Mesothelial cell of epicardium (in vitro differentiated cells): ENCODE measurements at regions not wholly inside any gene's neighbourhood (a gene's known extent, or its start where the extent isn't known, plus 50 kb on each side); places are given as distances from the start of the nearest gene placed in this dataset.

Experiments used
- DNase-seq, 2 experiments: peaks; one replicate each; pipeline ENCODE4 v3.0.0; 2021; ENCODE audit warnings: low spot score in 2 of 2; ENCODE audit not compliant: unreplicated experiment in 2 of 2
- H3K27ac Mint-ChIP-seq: 2 replicates; pipeline ENCODE4 v1.8.0; 2021; ENCODE audit warnings: mixed read lengths
- H3K27me3 Mint-ChIP-seq: 2 replicates; pipeline ENCODE4 v1.8.0; 2021; ENCODE audit warnings: low read depth, mixed read lengths
- H3K36me3 Mint-ChIP-seq: 2 replicates; pipeline ENCODE4 v1.8.0; 2021; ENCODE audit warnings: mixed read lengths
- H3K4me1 Mint-ChIP-seq: 2 replicates; pipeline ENCODE4 v1.8.0; 2021; ENCODE audit warnings: mixed read lengths
- H3K4me3 Mint-ChIP-seq: 2 replicates; pipeline ENCODE4 v1.8.0; 2021; ENCODE audit warnings: mild to moderate bottlenecking, moderate library complexity, mixed read lengths
- H3K9me3 Mint-ChIP-seq: 2 replicates; pipeline ENCODE4 v1.8.0; 2021; ENCODE audit warnings: mixed read lengths
- CTCF ChIP-seq: fragments of 200-600 bp; sonication (generic); IDR thresholded peaks from one replicate; pipeline ENCODE4 v1.5.0; 2021; ENCODE audit warnings: antibody characterized with exemption; ENCODE audit not compliant: unreplicated experiment

DNA sequence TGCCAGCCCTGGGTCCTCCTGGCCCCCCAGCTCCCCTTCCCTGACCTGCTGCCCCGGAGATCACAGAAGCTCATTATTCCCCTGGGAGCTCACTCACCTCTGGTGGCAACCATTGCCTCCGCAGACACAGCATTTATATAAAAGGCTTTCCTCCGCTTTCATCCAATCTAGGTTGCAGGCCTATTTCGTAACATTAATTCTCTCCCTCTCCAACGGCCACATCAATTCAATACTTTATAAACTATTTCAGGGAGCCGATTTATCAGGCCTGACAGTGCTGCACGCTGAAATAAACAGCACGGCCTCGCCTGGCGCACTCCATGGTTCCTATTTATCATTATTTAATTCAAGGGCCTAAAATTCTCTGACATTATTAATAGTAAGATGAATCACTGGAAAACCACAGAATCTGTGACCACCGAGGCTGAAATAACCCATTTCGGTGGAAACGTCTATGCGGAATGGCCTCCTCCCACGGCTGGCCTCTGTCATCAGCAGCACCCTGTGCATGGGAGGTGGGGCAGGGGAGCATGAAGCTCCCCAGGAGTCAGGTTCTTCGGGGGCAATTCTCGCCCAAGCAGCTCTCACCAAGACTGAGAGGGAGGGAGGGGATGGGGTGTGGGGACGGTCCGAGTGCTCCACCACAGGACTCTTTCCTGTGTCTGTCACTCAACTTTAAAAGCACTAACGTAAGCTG lies 249.3 kb upstream of the PFKP start:
- no peak for DNase-seq
- no peak overlapping the region for H3K4me3 Mint-ChIP-seq
- no peak for TF ChIP-seq CTCF
- H3K9me3 Mint-ChIP-seq = no peaks in the 10 kb centered on the region
- H3K27me3 Mint-ChIP-seq = peaks cover 42% of the 10 kb centered on the region
- no peak overlapping the region for H3K27ac Mint-ChIP-seq
- no peaks in the 10 kb centered on the region for H3K36me3 Mint-ChIP-seq
- no peaks in the 10 kb centered on the region for H3K4me1 Mint-ChIP-seq

GRCh38 chr10:2813693-2814092 lies 253.7 kb upstream of the PFKP start:
- no peak for TF ChIP-seq CTCF
- Mint-ChIP-seq H3K9me3 (peaks cover 4% of the 10 kb centered on the region), H3K4me1 (no peaks in the 10 kb centered on the region), H3K27ac (no peak overlapping the region), H3K27me3 (peaks cover 25% of the 10 kb centered on the region), H3K4me3 (no peak overlapping the region), H3K36me3 (no peaks in the 10 kb centered on the region)
- no peak for DNase-seq

- DNase-seq = no peak
- Mint-ChIP-seq H3K4me1 (no peaks in the 10 kb centered on the region), H3K27me3 (peaks cover 25% of the 10 kb centered on the region), H3K9me3 (peaks cover 4% of the 10 kb centered on the region), H3K4me3 (no peak overlapping the region), H3K27ac (no peak overlapping the region), H3K36me3 (no peaks in the 10 kb centered on the region)
- no peak for TF ChIP-seq CTCF
Observed at GRCh38 chr10:2813286-2813685, 254.1 kb upstream of the PFKP start.

DNA sequence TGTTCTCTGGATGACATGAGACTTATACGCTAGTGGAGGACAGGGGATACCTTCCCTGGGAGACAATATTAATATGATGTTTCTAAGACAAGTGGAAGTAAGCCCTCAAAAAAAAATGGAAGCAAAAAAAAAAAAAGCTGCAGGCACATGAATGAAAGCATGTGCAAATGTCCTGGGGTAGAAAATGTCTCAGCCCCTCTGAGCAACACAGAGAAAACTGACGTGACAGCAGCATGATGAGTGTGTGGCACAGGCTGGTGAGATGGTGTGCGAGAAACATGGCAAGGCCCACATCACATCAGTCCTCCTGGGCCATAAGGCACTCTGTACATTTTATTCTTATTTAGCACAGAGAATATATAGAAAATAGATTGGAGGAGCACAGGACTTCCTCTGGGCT lies 254.7 kb upstream of the PFKP start:
- H3K9me3 Mint-ChIP-seq = peaks cover 8% of the 10 kb centered on the region
- H3K27me3 Mint-ChIP-seq = peaks cover 22% of the 10 kb centered on the region
- no peak overlapping the region for H3K27ac Mint-ChIP-seq
- H3K4me3 Mint-ChIP-seq = no peak overlapping the region
- no peak for TF ChIP-seq CTCF
- DNase-seq = no peak
- H3K36me3 Mint-ChIP-seq = no peaks in the 10 kb centered on the region
- H3K4me1 Mint-ChIP-seq = no peaks in the 10 kb centered on the region

DNA sequence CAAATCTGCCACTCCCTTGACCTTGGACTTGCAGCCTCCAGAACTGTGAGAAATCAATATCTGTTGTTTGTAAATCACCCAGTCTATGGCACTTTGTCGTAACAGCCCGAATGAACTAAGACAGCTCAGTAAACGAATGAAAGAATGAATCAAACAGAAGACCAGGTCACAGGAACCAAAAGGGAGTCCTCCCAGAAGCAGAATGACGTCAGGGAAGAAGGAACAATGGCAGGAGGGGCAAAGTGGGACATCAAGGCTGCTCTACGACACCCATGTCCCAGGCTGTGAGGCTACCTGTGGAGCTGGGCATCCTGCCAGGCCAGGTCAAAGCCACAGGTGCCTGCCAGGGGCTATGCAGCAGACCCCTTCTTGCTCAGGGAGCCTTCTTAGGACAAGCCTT lies 267.2 kb upstream of the PFKP start:
- no peak overlapping the region for H3K27ac Mint-ChIP-seq
- DNase-seq = no peak
- no peaks in the 10 kb centered on the region for H3K4me1 Mint-ChIP-seq
- H3K36me3 Mint-ChIP-seq = no peaks in the 10 kb centered on the region
- H3K4me3 Mint-ChIP-seq = no peak overlapping the region
- peaks cover 14% of the 10 kb centered on the region for H3K9me3 Mint-ChIP-seq
- no peaks in the 10 kb centered on the region for H3K27me3 Mint-ChIP-seq
- no peak for TF ChIP-seq CTCF
